Erythroblast (primary cell): ENCODE measurements at regions not wholly inside any gene's neighbourhood (a gene's known extent, or its start where the extent isn't known, plus 50 kb on each side); places are given as distances from the start of the nearest gene placed in this dataset.

Experiments
- GATA1 ChIP-seq: IDR thresholded peaks from 2 replicates; pipeline ENCODE4 v1.6.1; 2011; ENCODE audit warnings: low read depth, mild to moderate bottlenecking, control low read depth, low read length, moderate library complexity
- POLR2A ChIP-seq: IDR thresholded peaks from 2 replicates; pipeline ENCODE4 v1.6.1; 2011; ENCODE audit warnings: mild to moderate bottlenecking, low read length

DNA sequence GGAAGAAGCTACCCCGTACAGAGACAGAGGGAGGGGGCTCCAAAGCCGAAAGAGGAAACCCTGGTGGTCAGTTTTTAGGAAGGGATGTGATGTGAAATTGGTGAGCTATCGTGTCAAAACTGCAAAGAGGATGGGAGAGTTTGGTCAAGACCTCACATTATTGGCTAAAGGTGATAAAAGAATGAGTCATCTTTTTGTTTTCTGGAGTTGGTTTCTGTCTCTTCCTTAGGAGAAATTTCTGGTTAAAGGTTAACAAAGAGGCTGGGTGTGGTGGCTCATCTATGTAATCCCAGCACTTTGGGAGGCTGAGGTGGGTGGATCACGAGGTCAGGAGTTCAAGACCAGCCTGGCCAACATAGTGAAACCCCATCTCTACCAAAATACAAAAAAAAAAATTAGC, 217.8 kb upstream of the CBLB start:
- TF ChIP-seq POLR2A (no peak), GATA1 (no peak)
